Smooth muscle cell (in vitro differentiated cells): ENCODE measurements at regions not wholly inside any gene's neighbourhood (a gene's known extent, or its start where the extent isn't known, plus 50 kb on each side); places are given as distances from the start of the nearest gene placed in this dataset.
"Not testable (repeated sequence)": the region's sequence is repeated elsewhere in the genome, so short reads cannot be mapped to it uniquely, and the experiment has no call there.

ENCODE experiments used
- DNase-seq: peaks from one replicate; lab custom pipeline; 2025; ENCODE audit not compliant: unreplicated experiment; lab: John Stamatoyannopoulos, UW
- H2AFZ ChIP-seq: fragments of 200-600 bp; sonication (generic); 2 replicates; pipeline ENCODE4 v1.6.0; 2016; ENCODE audit warnings: antibody characterized with exemption, low read depth, mild to moderate bottlenecking
- H3F3A ChIP-seq: fragments of 200-600 bp; sonication (generic); 2 replicates; pipeline ENCODE4 v1.6.0; 2017; ENCODE audit warnings: antibody characterized with exemption, low read depth
- H3K27ac ChIP-seq: fragments of 200-600 bp; sonication (generic); 2 replicates; pipeline ENCODE4 v1.5.1; 2016; ENCODE audit warnings: low read depth, mild to moderate bottlenecking
- H3K27me3 ChIP-seq: fragments of 200-600 bp; sonication (generic); 2 replicates; pipeline ENCODE4 v1.6.1; 2016; ENCODE audit warnings: low read depth, mild to moderate bottlenecking
- H3K36me3 ChIP-seq: fragments of 200-600 bp; sonication (generic); 2 replicates; pipeline ENCODE4 v1.5.1; 2016; ENCODE audit warnings: low read depth
- H3K4me1 ChIP-seq: fragments of 200-600 bp; sonication (generic); 2 replicates; pipeline ENCODE4 v1.5.1; 2016; ENCODE audit warnings: low read depth
- H3K4me2 ChIP-seq: fragments of 200-600 bp; sonication (generic); 2 replicates; pipeline ENCODE4 v1.6.0; 2016; ENCODE audit warnings: mild to moderate bottlenecking
- H3K4me3 ChIP-seq: fragments of 200-600 bp; sonication (generic); 2 replicates; pipeline ENCODE4 v1.5.1; 2016; ENCODE audit warnings: mild to moderate bottlenecking
- H3K79me2 ChIP-seq: fragments of 200-600 bp; sonication (generic); 2 replicates; pipeline ENCODE4 v1.6.0; 2016; ENCODE audit warnings: low read depth, mild to moderate bottlenecking
- H3K9ac ChIP-seq: fragments of 200-600 bp; sonication (generic); 2 replicates; pipeline ENCODE4 v1.6.0; 2016; ENCODE audit warnings: low read depth
- H3K9me3 ChIP-seq: fragments of 200-600 bp; sonication (generic); replicated peaks from 2 replicates; pipeline ENCODE4 v1.5.1; 2016; ENCODE audit warnings: low read depth
- H4K20me1 ChIP-seq: fragments of 200-600 bp; sonication (generic); 2 replicates; pipeline ENCODE4 v1.6.0; 2016; ENCODE audit warnings: low read depth
- WGBS: methylation state at CpG from one replicate; pipeline ENCODE4 v1.1.7; 2016; ENCODE audit warnings: low lambda C conversion rate; 5-methylcytosine and 5-hydroxymethylcytosine counted together
- TF ChIP-seq, protein P1 (sequence below): fragments of 200-600 bp; sonication (generic); IDR thresholded peaks from 2 replicates; pipeline ENCODE4 v1.5.1; 2017; ENCODE audit warnings: borderline replicate concordance, mild to moderate bottlenecking, antibody characterized with exemption; ENCODE audit not compliant: insufficient read depth, poor library complexity, severe bottlenecking

DNA sequence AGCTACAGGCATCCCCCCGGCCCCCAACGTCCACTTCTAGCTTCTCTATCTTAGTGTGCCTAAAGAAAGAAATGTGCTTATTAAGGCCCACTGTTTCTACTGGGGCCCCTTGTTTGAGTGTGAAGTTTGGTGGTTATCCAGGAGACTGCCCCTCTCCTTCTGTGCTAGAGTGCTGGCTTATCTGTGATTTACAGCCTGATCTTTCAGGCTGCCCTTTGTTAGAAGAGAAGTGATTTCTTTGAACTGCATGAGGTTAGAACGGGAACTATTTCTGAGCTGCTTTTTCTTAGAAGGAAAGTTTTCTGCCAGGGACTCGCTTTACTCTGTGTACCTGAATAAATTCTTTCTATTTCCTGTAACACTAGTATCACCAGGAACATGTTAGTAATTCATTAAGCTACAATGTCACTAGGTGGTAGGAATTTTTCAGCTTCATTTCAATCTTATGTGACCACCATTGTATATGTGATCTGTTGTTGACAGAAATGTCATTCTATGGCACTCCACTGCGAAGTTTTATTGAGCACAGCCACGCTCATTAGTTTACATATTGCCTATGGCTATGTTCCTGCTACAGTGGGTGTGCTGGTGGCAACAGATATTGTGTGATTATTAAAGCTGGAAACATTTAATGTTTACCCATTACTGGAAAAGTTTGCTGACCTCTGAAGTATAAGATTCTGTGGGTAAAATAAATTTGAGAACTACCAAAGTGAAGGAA lies 193.8 kb upstream of the CXorf51B start:
- 32% methylated on average over 6 of the region's 6 CpGs for WGBS
- Histone ChIP-seq H4K20me1 (no peaks in the 10 kb centered on the region), H3K4me2 (peak overlapping the region; percentile 68), H3K9me3 (no peaks in the 10 kb centered on the region), H2AFZ (peak overlapping the region; percentile 63), H3K79me2 (no peaks in the 10 kb centered on the region), H3K36me3 (no peaks in the 10 kb centered on the region), H3K4me3 (no peak overlapping the region), H3K4me1 (no peaks in the 10 kb centered on the region), H3K9ac (no peak overlapping the region), H3F3A (no peaks in the 10 kb centered on the region), H3K27ac (no peak overlapping the region), H3K27me3 (no peaks in the 10 kb centered on the region)
- TF ChIP-seq, protein P1, sequence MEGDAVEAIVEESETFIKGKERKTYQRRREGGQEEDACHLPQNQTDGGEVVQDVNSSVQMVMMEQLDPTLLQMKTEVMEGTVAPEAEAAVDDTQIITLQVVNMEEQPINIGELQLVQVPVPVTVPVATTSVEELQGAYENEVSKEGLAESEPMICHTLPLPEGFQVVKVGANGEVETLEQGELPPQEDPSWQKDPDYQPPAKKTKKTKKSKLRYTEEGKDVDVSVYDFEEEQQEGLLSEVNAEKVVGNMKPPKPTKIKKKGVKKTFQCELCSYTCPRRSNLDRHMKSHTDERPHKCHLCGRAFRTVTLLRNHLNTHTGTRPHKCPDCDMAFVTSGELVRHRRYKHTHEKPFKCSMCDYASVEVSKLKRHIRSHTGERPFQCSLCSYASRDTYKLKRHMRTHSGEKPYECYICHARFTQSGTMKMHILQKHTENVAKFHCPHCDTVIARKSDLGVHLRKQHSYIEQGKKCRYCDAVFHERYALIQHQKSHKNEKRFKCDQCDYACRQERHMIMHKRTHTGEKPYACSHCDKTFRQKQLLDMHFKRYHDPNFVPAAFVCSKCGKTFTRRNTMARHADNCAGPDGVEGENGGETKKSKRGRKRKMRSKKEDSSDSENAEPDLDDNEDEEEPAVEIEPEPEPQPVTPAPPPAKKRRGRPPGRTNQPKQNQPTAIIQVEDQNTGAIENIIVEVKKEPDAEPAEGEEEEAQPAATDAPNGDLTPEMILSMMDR, result no peak
- DNase-seq, result no peak

DNA sequence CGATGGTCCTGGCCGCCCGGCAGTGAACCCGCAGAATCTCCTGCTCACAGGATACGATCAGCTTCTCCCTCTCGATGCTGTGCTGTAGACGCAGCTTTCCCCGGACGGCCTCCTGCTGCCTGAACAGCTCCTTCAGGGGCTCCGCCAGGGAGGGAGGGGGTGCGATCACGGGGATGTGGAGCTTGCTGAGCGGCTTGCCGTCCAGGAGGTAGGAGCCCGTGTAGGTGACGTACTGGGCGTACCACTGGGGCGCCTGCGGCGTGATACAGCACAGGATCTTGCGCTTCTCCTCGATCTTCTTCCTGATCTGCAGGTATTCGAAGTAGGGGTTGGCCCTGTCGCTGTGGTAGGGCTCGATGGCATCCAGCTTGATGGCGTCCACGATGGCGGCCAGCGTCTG lies 189.6 kb upstream of the CXorf51B start:
- H3K4me3 ChIP-seq, H3F3A ChIP-seq, H3K27ac ChIP-seq, H3K36me3 ChIP-seq, H4K20me1 ChIP-seq, H3K9ac ChIP-seq, H3K4me2 ChIP-seq, H3K4me1 ChIP-seq, DNase-seq, H2AFZ ChIP-seq, H3K9me3 ChIP-seq, H3K79me2 ChIP-seq, H3K27me3 ChIP-seq: not testable (repeated sequence)
- WGBS, result 95% methylated on average over 29 of the region's 29 CpGs

DNA sequence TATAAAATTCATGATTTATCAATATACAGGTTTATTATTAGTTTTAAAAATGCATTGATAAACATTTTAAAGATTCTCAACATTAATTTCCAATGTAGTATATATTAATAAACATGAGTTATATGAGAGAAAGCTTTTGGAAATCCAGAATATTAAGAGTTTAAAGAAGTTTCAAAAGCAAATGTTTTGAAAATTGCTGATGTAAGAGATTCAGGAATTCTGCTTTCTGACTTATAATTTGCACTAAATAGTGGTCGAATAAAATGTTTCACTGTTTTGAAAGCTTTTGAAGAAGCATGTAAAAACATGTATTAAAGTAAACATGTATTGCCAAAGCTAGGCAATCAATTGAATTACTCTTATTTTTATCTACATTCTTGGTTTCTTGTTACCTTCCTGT lies 151.2 kb upstream of the CXorf51B start:
- 48% methylated on average over 1 of the region's 1 CpG for WGBS
- Histone ChIP-seq H3K9ac (no peak overlapping the region), H3K4me3 (no peak overlapping the region), H3K4me1 (no peaks in the 10 kb centered on the region), H3K4me2 (no peak overlapping the region), H2AFZ (no peak overlapping the region), H4K20me1 (no peaks in the 10 kb centered on the region), H3K27ac (no peak overlapping the region), H3K79me2 (no peaks in the 10 kb centered on the region), H3K9me3 (no peaks in the 10 kb centered on the region), H3F3A (no peaks in the 10 kb centered on the region), H3K36me3 (no peaks in the 10 kb centered on the region), H3K27me3 (no peaks in the 10 kb centered on the region)
- TF ChIP-seq, protein P1, result no peak
- DNase-seq, result no peak

GRCh38 chrX:146707781-146708180 lies 101.8 kb upstream of the CXorf51B start:
- no peaks in the 10 kb centered on the region for H3K9me3 ChIP-seq
- no peaks in the 10 kb centered on the region for H3K36me3 ChIP-seq
- H3K4me3 ChIP-seq, result no peak overlapping the region
- no peaks in the 10 kb centered on the region for H3F3A ChIP-seq
- H3K79me2 ChIP-seq, result no peaks in the 10 kb centered on the region
- no peaks in the 10 kb centered on the region for H4K20me1 ChIP-seq
- DNase-seq, result no peak
- TF ChIP-seq, protein P1, result no peak
- H2AFZ ChIP-seq, result no peak overlapping the region
- no peak overlapping the region for H3K27ac ChIP-seq
- H3K27me3 ChIP-seq, result no peaks in the 10 kb centered on the region
- no peak overlapping the region for H3K9ac ChIP-seq
- 86% methylated on average over 2 of the region's 2 CpGs for WGBS
- no peak overlapping the region for H3K4me2 ChIP-seq
- H3K4me1 ChIP-seq, result no peaks in the 10 kb centered on the region

DNA sequence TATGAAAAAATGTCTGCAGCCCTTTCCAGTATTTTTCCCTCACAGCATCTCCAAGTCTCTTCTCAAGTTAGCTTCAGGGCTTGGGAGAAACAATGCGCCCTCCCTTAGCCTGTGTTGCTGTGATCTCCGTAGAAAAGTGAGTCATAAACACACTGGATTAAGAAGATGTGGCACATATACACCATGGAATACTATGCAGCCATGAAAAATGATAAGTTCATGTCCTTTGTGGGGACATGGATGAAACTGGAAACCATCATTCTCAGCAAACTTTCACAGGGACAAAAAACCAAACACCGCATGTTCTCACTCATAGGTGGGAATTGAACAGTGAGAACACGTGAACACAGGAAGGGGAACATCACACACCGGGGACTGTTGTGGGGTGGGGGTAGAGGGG lies 100.7 kb upstream of the CXorf51B start:
- not testable (repeated sequence) for H3K9ac ChIP-seq, DNase-seq, H3K4me2 ChIP-seq, H3F3A ChIP-seq, H3K4me3 ChIP-seq, H3K27me3 ChIP-seq, H2AFZ ChIP-seq, H3K4me1 ChIP-seq, H4K20me1 ChIP-seq, H3K27ac ChIP-seq, H3K9me3 ChIP-seq, H3K36me3 ChIP-seq, H3K79me2 ChIP-seq
- WGBS, result 61% methylated on average over 5 of the region's 5 CpGs
